GM12878 (cell line): ENCODE measurements at regions not wholly inside any gene's neighbourhood (a gene's known extent, or its start where the extent isn't known, plus 50 kb on each side); places are given as distances from the start of the nearest gene placed in this dataset.

ENCODE experiments used
- ATAC-seq: fragments of 200-7000 bp; cut with Tn5 transposase; 3 replicates; pipeline ENCODE4 v1.9.1; 2020; ENCODE audit warnings: mild to moderate bottlenecking, moderate library complexity
- BruUV-seq: library from RNA; stranded (reverse); fragments of 400-500 nt; replicated peaks from 2 replicates; lab custom pipeline; 2021; lab: Mats Ljungman, UMichigan
- CTCF ChIA-PET: fragments of 300-600 bp; sonication (Branson Sonifier 250); formaldehyde crosslinking; extraction: SDS; loops from one replicate; lab custom pipeline; 2021; ENCODE audit warnings: inconsistent platforms; lab: Yijun Ruan, JAX
- POLR2A ChIA-PET: fragments of 350-600 bp; formaldehyde crosslinking; extraction: SDS; loops from one replicate; lab custom pipeline; 2021; ENCODE audit warnings: inconsistent platforms; lab: Charles Lee
- RAD21 ChIA-PET: fragments of 300-600 bp; sonication (Branson Sonifier 250); formaldehyde crosslinking; loops from one replicate; lab custom pipeline; 2023; ENCODE audit warnings: antibody characterized with exemption; ENCODE audit not compliant: unreplicated experiment; lab: Charles Lee
- SMC1A ChIA-PET: fragments of 300-600 bp; sonication (Branson Sonifier 250); formaldehyde crosslinking; loops from one replicate; lab custom pipeline; 2023; ENCODE audit not compliant: unreplicated experiment, uncharacterized antibody; lab: Charles Lee
- DNase-seq: peaks from one replicate; pipeline ENCODE4 v3.0.0-alpha.2; 2011; ENCODE audit warnings: low read depth, low spot score
- FAIRE-seq: peaks from 3 replicates; lab custom pipeline; 2011; peaks lifted over from hg19 to GRCh38; lab: Jason Lieb, UNC
- H2AFZ ChIP-seq: 2 replicates; pipeline ENCODE4 v1.6.0; 2011; ENCODE audit warnings: low read depth, low read length, control low read depth; ENCODE audit not compliant: control insufficient read depth
- H3K27ac ChIP-seq: 2 replicates; pipeline ENCODE4 v1.5.1; 2011; ENCODE audit warnings: control low read depth; ENCODE audit not compliant: control insufficient read depth, insufficient read depth
- H3K27me3 ChIP-seq, 2 experiments: replicated peaks in 1 of 2; 2 replicates each; pipeline versions ENCODE4 v1.6.0 to v1.6.1; 2011; ENCODE audit warnings: low read length in 1 of 2; ENCODE audit not compliant: control insufficient read depth in 2 of 2, insufficient read depth in 2 of 2
- H3K36me3 ChIP-seq, 2 experiments: 2 replicates each; pipeline ENCODE4 v1.5.1; 2011; ENCODE audit warnings: low read length in 1 of 2; ENCODE audit not compliant: control insufficient read depth in 2 of 2, insufficient read depth in 2 of 2
- H3K4me1 ChIP-seq: 2 replicates; pipeline ENCODE4 v1.6.1; 2011; ENCODE audit warnings: mild to moderate bottlenecking, low read length, moderate library complexity, mixed read lengths; ENCODE audit not compliant: control insufficient read depth, insufficient read depth
- H3K4me2 ChIP-seq: 2 replicates; pipeline ENCODE4 v1.6.0; 2011; ENCODE audit warnings: control low read depth; ENCODE audit not compliant: control insufficient read depth, insufficient read depth
- H3K4me3 ChIP-seq: fragments of 200-600 bp; sonication (generic); 2 replicates; pipeline ENCODE4 v1.5.1; 2016
- H3K79me2 ChIP-seq: 2 replicates; pipeline ENCODE4 v1.6.0; 2011; ENCODE audit warnings: low read length; ENCODE audit not compliant: control insufficient read depth, insufficient read depth
- H3K9ac ChIP-seq: 2 replicates; pipeline ENCODE4 v1.8.0; 2011; ENCODE audit warnings: low read length, control low read depth, mixed read lengths; ENCODE audit not compliant: control insufficient read depth, insufficient read depth
- H3K9me3 ChIP-seq: replicated peaks from 3 replicates; pipeline ENCODE4 v1.5.1; 2011; ENCODE audit warnings: mild to moderate bottlenecking, low read length; ENCODE audit not compliant: control insufficient read depth, insufficient read depth
- H4K20me1 ChIP-seq: 2 replicates; pipeline ENCODE4 v1.6.0; 2011; ENCODE audit not compliant: control insufficient read depth, insufficient read depth
- BACH1 ChIP-seq: fragments of 450-650 bp; IDR thresholded peaks from 2 replicates; pipeline ENCODE4 v1.6.1; 2017; ENCODE audit warnings: mild to moderate bottlenecking, borderline replicate concordance
- BCL11A ChIP-seq: IDR thresholded peaks from 2 replicates; pipeline ENCODE4 v1.6.1; 2011; ENCODE audit warnings: low read depth, low read length
- SRF ChIP-seq, 2 experiments: IDR thresholded peaks; 2 replicates each; pipeline ENCODE4 v1.6.1; 2011; ENCODE audit warnings: low read depth in 2 of 2, low read length in 2 of 2, mild to moderate bottlenecking in 1 of 2, moderate library complexity in 1 of 2
- WGBS: methylation state at CpG from one replicate; pipeline ENCODE4 v1.1.6; 2016; ENCODE audit warnings: low lambda C conversion rate; ENCODE audit not compliant: insufficient replicate concordance, insufficient coverage; ENCODE audit errors: missing lambda C conversion rate; 5-methylcytosine and 5-hydroxymethylcytosine counted together
- in situ Hi-C: fragments of 300-500 bp; cut with MboI; formaldehyde crosslinking; loops from 9 replicates; pipeline ENCODE4 v1.14.3; 2018; ENCODE audit warnings: mixed read lengths
- intact Hi-C: fragments of 100-400 bp; cut with micrococcal nuclease; formaldehyde crosslinking; loops from one replicate; pipeline ENCODE4 v1.14.2; 2022; ENCODE audit not compliant: unreplicated experiment
- TF ChIP-seq, protein P1 (sequence below), 3 experiments: IDR thresholded peaks in 2 of 3; conservative IDR thresholded peaks in 1 of 3; 2 replicates each; pipeline ENCODE4 v1.5.1; 2011; ENCODE audit warnings: low read depth in 3 of 3, low read length in 3 of 3, mild to moderate bottlenecking in 3 of 3, control low read depth in 2 of 3, moderate library complexity in 2 of 3, inconsistent platforms in 1 of 3, mixed read lengths in 1 of 3; ENCODE audit not compliant: control insufficient read depth in 2 of 3, insufficient read depth in 1 of 3; ENCODE audit errors: extremely low read depth in 1 of 3
- TF ChIP-seq, protein P2 (sequence below): fragments of 450-650 bp; IDR thresholded peaks from 2 replicates; pipeline ENCODE4 v1.6.1; 2014; ENCODE audit warnings: mild to moderate bottlenecking

GRCh38 chr4:188282471-188283232, 143.4 kb downstream of the TRIML1 start:
- H3K27ac ChIP-seq: no peak overlapping the region
- H3K27me3 ChIP-seq: no peaks in the 10 kb centered on the region
- no peak for TF ChIP-seq BCL11A
- TF ChIP-seq BACH1: no peak
- TF ChIP-seq, protein P1, sequence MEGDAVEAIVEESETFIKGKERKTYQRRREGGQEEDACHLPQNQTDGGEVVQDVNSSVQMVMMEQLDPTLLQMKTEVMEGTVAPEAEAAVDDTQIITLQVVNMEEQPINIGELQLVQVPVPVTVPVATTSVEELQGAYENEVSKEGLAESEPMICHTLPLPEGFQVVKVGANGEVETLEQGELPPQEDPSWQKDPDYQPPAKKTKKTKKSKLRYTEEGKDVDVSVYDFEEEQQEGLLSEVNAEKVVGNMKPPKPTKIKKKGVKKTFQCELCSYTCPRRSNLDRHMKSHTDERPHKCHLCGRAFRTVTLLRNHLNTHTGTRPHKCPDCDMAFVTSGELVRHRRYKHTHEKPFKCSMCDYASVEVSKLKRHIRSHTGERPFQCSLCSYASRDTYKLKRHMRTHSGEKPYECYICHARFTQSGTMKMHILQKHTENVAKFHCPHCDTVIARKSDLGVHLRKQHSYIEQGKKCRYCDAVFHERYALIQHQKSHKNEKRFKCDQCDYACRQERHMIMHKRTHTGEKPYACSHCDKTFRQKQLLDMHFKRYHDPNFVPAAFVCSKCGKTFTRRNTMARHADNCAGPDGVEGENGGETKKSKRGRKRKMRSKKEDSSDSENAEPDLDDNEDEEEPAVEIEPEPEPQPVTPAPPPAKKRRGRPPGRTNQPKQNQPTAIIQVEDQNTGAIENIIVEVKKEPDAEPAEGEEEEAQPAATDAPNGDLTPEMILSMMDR (IDR thresholded peaks at IDR 0.05 in 2 of 3, conservative IDR thresholded peaks at IDR 0.05 in 1 of 3; ENCODE audit: control insufficient read depth in 2 of 3, extremely low read depth in 1 of 3, insufficient read depth in 1 of 3, low read depth in 3 of 3, low read length in 3 of 3): no peak
- no peak for TF ChIP-seq SRF (IDR thresholded peaks at IDR 0.05; ENCODE audit: low read depth in 2 of 2, low read length in 2 of 2)
- TF ChIP-seq, protein P2, sequence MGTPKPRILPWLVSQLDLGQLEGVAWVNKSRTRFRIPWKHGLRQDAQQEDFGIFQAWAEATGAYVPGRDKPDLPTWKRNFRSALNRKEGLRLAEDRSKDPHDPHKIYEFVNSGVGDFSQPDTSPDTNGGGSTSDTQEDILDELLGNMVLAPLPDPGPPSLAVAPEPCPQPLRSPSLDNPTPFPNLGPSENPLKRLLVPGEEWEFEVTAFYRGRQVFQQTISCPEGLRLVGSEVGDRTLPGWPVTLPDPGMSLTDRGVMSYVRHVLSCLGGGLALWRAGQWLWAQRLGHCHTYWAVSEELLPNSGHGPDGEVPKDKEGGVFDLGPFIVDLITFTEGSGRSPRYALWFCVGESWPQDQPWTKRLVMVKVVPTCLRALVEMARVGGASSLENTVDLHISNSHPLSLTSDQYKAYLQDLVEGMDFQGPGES: no peak
- TF ChIP-seq, all 136 proteins: peak for 0
- DNase-seq: no peak
- H3K9me3 ChIP-seq: no peaks in the 10 kb centered on the region; the same call in 2 of the 3 replicates
- in situ Hi-C loops (no loop called here), intact Hi-C loops (no loop called here)
- no peak for ATAC-seq
- no peaks in the 10 kb centered on the region for H4K20me1 ChIP-seq
- CTCF ChIA-PET: no interaction called here
- RAD21 ChIA-PET: no interaction called here
- no peaks in the 10 kb centered on the region for H3K36me3 ChIP-seq
- H2AFZ ChIP-seq: no peak overlapping the region
- POLR2A ChIA-PET: no interaction called here
- no peak for FAIRE-seq
- no peaks in the 10 kb centered on the region for H3K4me1 ChIP-seq
- H3K79me2 ChIP-seq: no peaks in the 10 kb centered on the region
- no peak overlapping the region for H3K4me2 ChIP-seq
- no TSS peak for BruUV-seq
- H3K9ac ChIP-seq: no peak overlapping the region
- SMC1A ChIA-PET: no interaction called here
- no peak overlapping the region for H3K4me3 ChIP-seq
- 47% methylated on average over 51 of the region's 55 CpGs for WGBS
